SK-N-SH treated with all-trans-retinoic acid at 6 μM for 48 hours (cell line): ENCODE measurements at regions not wholly inside any gene's neighbourhood (a gene's known extent, or its start where the extent isn't known, plus 50 kb on each side); places are given as distances from the start of the nearest gene placed in this dataset.

Source experiments
- BACH2 ChIP-seq: fragments of 250-450 bp; sonication (Bioruptor Pico); IDR thresholded peaks from 2 replicates; pipeline ENCODE4 v1.9.0; 2021; ENCODE audit warnings: mild to moderate bottlenecking, borderline replicate concordance
- CREB5 ChIP-seq: fragments of 250-450 bp; sonication (Bioruptor Pico); IDR thresholded peaks from 2 replicates; pipeline ENCODE4 v1.5.1; 2020; ENCODE audit warnings: low read depth, mild to moderate bottlenecking, moderate library complexity
- ESRRG ChIP-seq: fragments of 250-450 bp; sonication (Bioruptor Pico); IDR thresholded peaks from 2 replicates; pipeline ENCODE4 v1.6.1; 2021; ENCODE audit warnings: mild to moderate bottlenecking
- GLIS3 ChIP-seq: fragments of 250-450 bp; sonication (Bioruptor Pico); IDR thresholded peaks from 2 replicates; pipeline ENCODE4 v1.5.0; 2020; ENCODE audit warnings: mild to moderate bottlenecking, moderate library complexity
- ISL1 ChIP-seq: fragments of 250-450 bp; sonication (Bioruptor Pico); IDR thresholded peaks from 2 replicates; pipeline ENCODE4 v2.1.2; 2022; ENCODE audit warnings: mild to moderate bottlenecking, moderate library complexity
- PATZ1 ChIP-seq: fragments of 250-450 bp; sonication (Bioruptor Pico); IDR thresholded peaks from 2 replicates; pipeline ENCODE4 v1.8.0; 2020; ENCODE audit warnings: mild to moderate bottlenecking, moderate library complexity, borderline replicate concordance
- RARB ChIP-seq: fragments of 250-450 bp; sonication (Bioruptor Pico); IDR thresholded peaks from 2 replicates; pipeline ENCODE4 v1.8.0; 2021; ENCODE audit warnings: mild to moderate bottlenecking, moderate library complexity
- SNAI2 ChIP-seq: fragments of 250-450 bp; sonication (Bioruptor Pico); IDR thresholded peaks from 2 replicates; pipeline ENCODE4 v1.5.0; 2020; ENCODE audit warnings: mild to moderate bottlenecking, moderate library complexity
- ZC3H10 ChIP-seq: fragments of 250-450 bp; sonication (Bioruptor Pico); IDR thresholded peaks from 2 replicates; pipeline ENCODE4 v1.5.1; 2021; ENCODE audit warnings: mild to moderate bottlenecking, moderate library complexity
- ZFP30 ChIP-seq: fragments of 450-650 bp; formaldehyde crosslinking; IDR thresholded peaks from 2 replicates; pipeline ENCODE4 v1.5.0; 2022; ENCODE audit warnings: mild to moderate bottlenecking, moderate library complexity
- ZNF70 ChIP-seq: fragments of 450-650 bp; formaldehyde crosslinking; IDR thresholded peaks from 2 replicates; pipeline ENCODE4 v1.5.0; 2020; ENCODE audit warnings: mild to moderate bottlenecking, moderate library complexity
- TF ChIP-seq, protein P1 (sequence below): fragments of 250-450 bp; sonication (Bioruptor Pico); IDR thresholded peaks from 2 replicates; pipeline ENCODE4 v1.5.0; 2020; ENCODE audit warnings: mild to moderate bottlenecking, moderate library complexity

- TF ChIP-seq CREB5 (CRISPR knock-in tag) (no peak), GLIS3 (CRISPR knock-in tag) (no peak), PATZ1 (CRISPR knock-in tag) (no peak), RARB (no peak), SNAI2 (CRISPR knock-in tag) (no peak), BACH2 (CRISPR knock-in tag) (no peak), ISL1 (CRISPR knock-in tag) (no peak), ZC3H10 (CRISPR knock-in tag) (no peak), ZFP30 (CRISPR knock-in tag) (no peak), ZNF70 (CRISPR knock-in tag) (no peak), ESRRG (no peak)
- TF ChIP-seq, protein P1, sequence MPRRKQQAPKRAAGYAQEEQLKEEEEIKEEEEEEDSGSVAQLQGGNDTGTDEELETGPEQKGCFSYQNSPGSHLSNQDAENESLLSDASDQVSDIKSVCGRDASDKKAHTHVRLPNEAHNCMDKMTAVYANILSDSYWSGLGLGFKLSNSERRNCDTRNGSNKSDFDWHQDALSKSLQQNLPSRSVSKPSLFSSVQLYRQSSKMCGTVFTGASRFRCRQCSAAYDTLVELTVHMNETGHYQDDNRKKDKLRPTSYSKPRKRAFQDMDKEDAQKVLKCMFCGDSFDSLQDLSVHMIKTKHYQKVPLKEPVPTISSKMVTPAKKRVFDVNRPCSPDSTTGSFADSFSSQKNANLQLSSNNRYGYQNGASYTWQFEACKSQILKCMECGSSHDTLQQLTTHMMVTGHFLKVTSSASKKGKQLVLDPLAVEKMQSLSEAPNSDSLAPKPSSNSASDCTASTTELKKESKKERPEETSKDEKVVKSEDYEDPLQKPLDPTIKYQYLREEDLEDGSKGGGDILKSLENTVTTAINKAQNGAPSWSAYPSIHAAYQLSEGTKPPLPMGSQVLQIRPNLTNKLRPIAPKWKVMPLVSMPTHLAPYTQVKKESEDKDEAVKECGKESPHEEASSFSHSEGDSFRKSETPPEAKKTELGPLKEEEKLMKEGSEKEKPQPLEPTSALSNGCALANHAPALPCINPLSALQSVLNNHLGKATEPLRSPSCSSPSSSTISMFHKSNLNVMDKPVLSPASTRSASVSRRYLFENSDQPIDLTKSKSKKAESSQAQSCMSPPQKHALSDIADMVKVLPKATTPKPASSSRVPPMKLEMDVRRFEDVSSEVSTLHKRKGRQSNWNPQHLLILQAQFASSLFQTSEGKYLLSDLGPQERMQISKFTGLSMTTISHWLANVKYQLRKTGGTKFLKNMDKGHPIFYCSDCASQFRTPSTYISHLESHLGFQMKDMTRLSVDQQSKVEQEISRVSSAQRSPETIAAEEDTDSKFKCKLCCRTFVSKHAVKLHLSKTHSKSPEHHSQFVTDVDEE (CRISPR knock-in tag): no peak
These were observed 183.6 kb upstream of the TNC start for GRCh38 chr9:115301581-115301980.
